Endothelial cell of umbilical vein (primary cell): ENCODE measurements at regions not wholly inside any gene's neighbourhood (a gene's known extent, or its start where the extent isn't known, plus 50 kb on each side); places are given as distances from the start of the nearest gene placed in this dataset.

Experiments
- BruUV-seq: library from RNA; stranded (reverse); fragments of 400-500 nt; replicated peaks from 2 replicates; lab custom pipeline; 2021; lab: Mats Ljungman, UMichigan
- CTCF ChIA-PET: fragments of 300-600, 350-600 bp; sonication (Branson Sonifier 250); formaldehyde crosslinking; loops from one replicate; lab custom pipeline; 2021; ENCODE audit warnings: antibody characterized with exemption, inconsistent platforms; lab: Charles Lee
- POLR2A ChIA-PET: fragments of 300-600, 350-600 bp; sonication (Branson Sonifier 250); formaldehyde crosslinking; loops from one replicate; lab custom pipeline; 2021; ENCODE audit warnings: antibody characterized with exemption, inconsistent platforms; lab: Charles Lee
- DNase-seq: peaks from one replicate; pipeline ENCODE4 v3.0.0-alpha.2; 2011; ENCODE audit warnings: low read depth, low spot score
- FAIRE-seq: peaks from 2 replicates; lab custom pipeline; 2011; peaks lifted over from hg19 to GRCh38; lab: Jason Lieb, UNC
- H2AFZ ChIP-seq: 2 replicates; pipeline ENCODE4 v1.6.0; 2012; ENCODE audit warnings: low read depth, low read length, control low read depth, inconsistent platforms
- H3K27ac ChIP-seq: 2 replicates; pipeline ENCODE4 v1.5.1; 2011; ENCODE audit warnings: low read depth, mild to moderate bottlenecking, control low read depth, low read length, moderate library complexity; ENCODE audit not compliant: insufficient read depth
- H3K27me3 ChIP-seq, 2 experiments: 2 replicates each; pipeline versions ENCODE4 v1.6.0 to v1.6.1; 2011; ENCODE audit warnings: low read length in 2 of 2, mixed read lengths in 1 of 2; ENCODE audit not compliant: control insufficient read depth in 2 of 2, insufficient read depth in 2 of 2
- H3K36me3 ChIP-seq, 2 experiments: 2 replicates in 1 of 2; 3 replicates in 1 of 2; pipeline ENCODE4 v1.5.1; 2011; ENCODE audit warnings: low read length in 2 of 2, mild to moderate bottlenecking in 1 of 2, moderate library complexity in 1 of 2; ENCODE audit not compliant: control insufficient read depth in 2 of 2, insufficient read depth in 2 of 2; ENCODE audit errors: extremely low read depth in 1 of 2
- H3K4me1 ChIP-seq: 3 replicates; pipeline ENCODE4 v1.5.1; 2011; ENCODE audit warnings: mild to moderate bottlenecking, low read length; ENCODE audit not compliant: control insufficient read depth, insufficient read depth; ENCODE audit errors: extremely low read depth
- H3K4me2 ChIP-seq: 2 replicates; pipeline ENCODE4 v1.6.1; 2011; ENCODE audit warnings: low read length, control low read depth, mixed read lengths; ENCODE audit not compliant: insufficient read depth
- H3K4me3 ChIP-seq, 3 experiments: fragments of 200-600 bp in 1 of 3; sonication (generic), shearing (Covaris generic) in 1 of 3; replicated peaks in 1 of 3; 2 replicates each; pipeline ENCODE4 v1.5.1; 2011 to 2016; ENCODE audit warnings: control low read depth in 3 of 3, low read length in 3 of 3, mild to moderate bottlenecking in 2 of 3, inconsistent platforms in 1 of 3, low read depth in 1 of 3, moderate library complexity in 1 of 3; ENCODE audit not compliant: insufficient read depth in 1 of 3
- H3K79me2 ChIP-seq: 2 replicates; pipeline ENCODE4 v1.6.0; 2012; ENCODE audit warnings: low read length, inconsistent platforms; ENCODE audit not compliant: control insufficient read depth, insufficient read depth
- H3K9ac ChIP-seq: replicated peaks from 2 replicates; pipeline ENCODE3; 2011; ENCODE audit warnings: low read length, control low read depth; ENCODE audit not compliant: insufficient read depth; ENCODE audit errors: extremely low read depth
- H3K9me1 ChIP-seq: replicated peaks from 3 replicates; pipeline ENCODE4 v1.6.0; 2011; ENCODE audit warnings: mild to moderate bottlenecking, low read length; ENCODE audit not compliant: control insufficient read depth, insufficient read depth; ENCODE audit errors: extremely low read depth
- H3K9me3 ChIP-seq: replicated peaks from 2 replicates; pipeline ENCODE4 v1.5.1; 2012; ENCODE audit warnings: low read length, inconsistent platforms; ENCODE audit not compliant: control insufficient read depth, insufficient read depth
- H4K20me1 ChIP-seq: replicated peaks from 2 replicates; pipeline ENCODE3; 2011; ENCODE audit warnings: mild to moderate bottlenecking, low read length; ENCODE audit not compliant: control insufficient read depth, insufficient read depth; ENCODE audit errors: extremely low read depth
- EZH2 ChIP-seq: IDR thresholded peaks from 2 replicates; pipeline ENCODE4 v1.6.1; 2012; ENCODE audit warnings: borderline replicate concordance, low read depth, mild to moderate bottlenecking, moderate library complexity, low read length, inconsistent platforms; ENCODE audit not compliant: severe bottlenecking
- FOS ChIP-seq: IDR thresholded peaks from 2 replicates; pipeline ENCODE4 v1.6.1; 2011; ENCODE audit warnings: mild to moderate bottlenecking, low read length, moderate library complexity, borderline replicate concordance; ENCODE audit not compliant: insufficient read depth
- GATA2 ChIP-seq: IDR thresholded peaks from 2 replicates; pipeline ENCODE4 v1.7.0; 2011; ENCODE audit warnings: low read depth, mild to moderate bottlenecking, moderate library complexity, mixed read lengths, low read length; ENCODE audit not compliant: insufficient read length, insufficient read depth
- JUN ChIP-seq: IDR thresholded peaks from 2 replicates; pipeline ENCODE4 v1.6.1; 2011; ENCODE audit warnings: borderline replicate concordance, low read depth; ENCODE audit not compliant: insufficient read length, insufficient read depth
- MAX ChIP-seq: IDR thresholded peaks from 2 replicates; pipeline ENCODE4 v1.6.1; 2011; ENCODE audit not compliant: insufficient read depth, insufficient read length
- MYC ChIP-seq: IDR thresholded peaks from one replicate; pipeline ENCODE4 v1.6.1; 2011; ENCODE audit warnings: mild to moderate bottlenecking, low read depth, low read length
- POLR2A ChIP-seq: IDR thresholded peaks from 2 replicates; pipeline ENCODE4 v1.6.1; 2012; ENCODE audit warnings: low read depth, mild to moderate bottlenecking, control low read depth, low read length
- POLR2AphosphoS5 ChIP-seq: IDR thresholded peaks from 2 replicates; pipeline ENCODE4 v1.6.1; 2012; ENCODE audit warnings: low read depth, mild to moderate bottlenecking, control low read depth, low read length, moderate library complexity; ENCODE audit not compliant: insufficient read depth
- dilution Hi-C: fragments of 300-500 bp; cut with MboI; formaldehyde crosslinking; loops from one replicate; pipeline ENCODE4 v1.15.0; 2019; ENCODE audit warnings: low sequenced_read_pairs; ENCODE audit not compliant: extremely low pct_ligation_motif_present
- intact Hi-C: fragments of 100-400 bp; cut with micrococcal nuclease; formaldehyde crosslinking; loops from one replicate; pipeline ENCODE4 v1.10.0; 2022
- TF ChIP-seq, protein P1 (sequence below), 2 donors: IDR thresholded peaks; 1 replicate in 1 of 2; 2 replicates in 1 of 2; pipeline ENCODE4 v1.5.1; 2011; ENCODE audit warnings: low read length in 2 of 2, mild to moderate bottlenecking in 2 of 2, moderate library complexity in 2 of 2, control low read depth in 1 of 2, inconsistent platforms in 1 of 2, low read depth in 1 of 2; ENCODE audit not compliant: insufficient read depth in 1 of 2; ENCODE audit errors: extremely low read depth in 1 of 2

GRCh38 chr19:31085125-31085524, 264.1 kb downstream of the TSHZ3 start:
- Histone ChIP-seq H3K9ac (no peak overlapping the region), H3K4me3 (no peak overlapping the region), H3K27ac (no peak overlapping the region), H3K4me2 (no peak overlapping the region), H2AFZ (no peak overlapping the region), H3K27me3 (no peaks in the 10 kb centered on the region), H3K79me2 (no peaks in the 10 kb centered on the region), H3K36me3 (no peaks in the 10 kb centered on the region), H3K4me1 (no peaks in the 10 kb centered on the region), H4K20me1 (no peaks in the 10 kb centered on the region), H3K9me3 (peaks cover 2% of the 10 kb centered on the region), H3K9me1 (no peaks in the 10 kb centered on the region)
- no TSS peak for BruUV-seq
- dilution Hi-C loops: no loop called here
- intact Hi-C loops: no loop called here
- POLR2A ChIA-PET: no interaction called here
- CTCF ChIA-PET: no interaction called here
- FAIRE-seq: no peak
- DNase-seq: no peak
- TF ChIP-seq POLR2A: no peak

DNA sequence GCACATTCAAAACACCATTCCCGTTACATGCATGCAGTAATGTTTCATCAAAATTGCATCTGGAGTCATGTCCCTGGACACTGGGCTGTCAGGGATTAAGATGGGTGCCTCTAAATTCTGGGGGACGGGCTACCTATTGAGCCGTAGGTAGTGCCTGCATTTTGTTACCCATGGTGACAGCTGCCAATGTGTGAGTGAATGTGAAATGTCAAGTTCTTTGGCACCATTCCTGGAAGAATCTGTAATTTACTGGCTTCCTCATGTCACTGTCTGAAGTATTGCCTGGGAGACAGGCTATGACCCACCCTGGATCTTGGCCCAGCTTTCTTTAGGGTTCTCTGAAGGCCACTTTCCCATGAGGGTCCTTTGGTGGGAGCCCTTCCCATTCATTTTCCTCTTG, 266.1 kb downstream of the TSHZ3 start:
- dilution Hi-C loops: no loop called here
- TF ChIP-seq FOS (no peak), POLR2AphosphoS5 (no peak), MAX (no peak), POLR2A (no peak), MYC (no peak), JUN (no peak), EZH2 (no peak), GATA2 (no peak)
- TF ChIP-seq, protein P1, sequence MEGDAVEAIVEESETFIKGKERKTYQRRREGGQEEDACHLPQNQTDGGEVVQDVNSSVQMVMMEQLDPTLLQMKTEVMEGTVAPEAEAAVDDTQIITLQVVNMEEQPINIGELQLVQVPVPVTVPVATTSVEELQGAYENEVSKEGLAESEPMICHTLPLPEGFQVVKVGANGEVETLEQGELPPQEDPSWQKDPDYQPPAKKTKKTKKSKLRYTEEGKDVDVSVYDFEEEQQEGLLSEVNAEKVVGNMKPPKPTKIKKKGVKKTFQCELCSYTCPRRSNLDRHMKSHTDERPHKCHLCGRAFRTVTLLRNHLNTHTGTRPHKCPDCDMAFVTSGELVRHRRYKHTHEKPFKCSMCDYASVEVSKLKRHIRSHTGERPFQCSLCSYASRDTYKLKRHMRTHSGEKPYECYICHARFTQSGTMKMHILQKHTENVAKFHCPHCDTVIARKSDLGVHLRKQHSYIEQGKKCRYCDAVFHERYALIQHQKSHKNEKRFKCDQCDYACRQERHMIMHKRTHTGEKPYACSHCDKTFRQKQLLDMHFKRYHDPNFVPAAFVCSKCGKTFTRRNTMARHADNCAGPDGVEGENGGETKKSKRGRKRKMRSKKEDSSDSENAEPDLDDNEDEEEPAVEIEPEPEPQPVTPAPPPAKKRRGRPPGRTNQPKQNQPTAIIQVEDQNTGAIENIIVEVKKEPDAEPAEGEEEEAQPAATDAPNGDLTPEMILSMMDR (IDR thresholded peaks at IDR 0.05; ENCODE audit: extremely low read depth in 1 of 2, insufficient read depth in 1 of 2, low read depth in 1 of 2, low read length in 2 of 2): no peak

More for the DNA sequence above, 266.1 kb downstream of the TSHZ3 start:
- POLR2A ChIA-PET: no interaction called here
- no peak overlapping the region for H2AFZ ChIP-seq
- H3K27me3 ChIP-seq: no peaks in the 10 kb centered on the region
- H3K9ac ChIP-seq: no peak overlapping the region
- H3K4me2 ChIP-seq: no peak overlapping the region
- DNase-seq (no peak), FAIRE-seq (no peak)
- no peaks in the 10 kb centered on the region for H3K79me2 ChIP-seq
- no peaks in the 10 kb centered on the region for H3K4me1 ChIP-seq
- no peaks in the 10 kb centered on the region for H3K9me1 ChIP-seq
- H3K36me3 ChIP-seq: no peaks in the 10 kb centered on the region
- intact Hi-C loops: no loop called here
- no peak overlapping the region for H3K27ac ChIP-seq
- no peaks in the 10 kb centered on the region for H4K20me1 ChIP-seq
- H3K9me3 ChIP-seq: peaks cover 7% of the 10 kb centered on the region
- H3K4me3 ChIP-seq: no peak overlapping the region
- no TSS peak for BruUV-seq
- CTCF ChIA-PET: no interaction called here
